Loucy (cell line): ENCODE measurements at regions not wholly inside any gene's neighbourhood (a gene's known extent, or its start where the extent isn't known, plus 50 kb on each side); places are given as distances from the start of the nearest gene placed in this dataset.

Experiments used
- H2AFZ ChIP-seq: fragments of 200-600 bp; sonication (generic); 2 replicates; pipeline ENCODE4 v1.6.0; 2016; ENCODE audit warnings: antibody characterized with exemption, mild to moderate bottlenecking, low read length, moderate library complexity
- H3F3A ChIP-seq: fragments of 200-600 bp; 2 replicates; pipeline ENCODE4 v1.6.0; 2016; ENCODE audit warnings: antibody characterized with exemption, low read depth, mild to moderate bottlenecking
- H3K27me3 ChIP-seq: fragments of 200-600 bp; sonication (generic); 2 replicates; pipeline ENCODE4 v1.6.1; 2014; ENCODE audit warnings: low read length, mild to moderate bottlenecking; ENCODE audit not compliant: insufficient read depth, poor library complexity, severe bottlenecking
- H3K36me3 ChIP-seq: fragments of 200-600 bp; sonication (generic); 2 replicates; pipeline ENCODE4 v1.6.1; 2016; ENCODE audit warnings: low read length; ENCODE audit not compliant: insufficient read depth
- H3K4me1 ChIP-seq: fragments of 200-600 bp; sonication (generic); 2 replicates; pipeline ENCODE4 v1.5.1; 2014; ENCODE audit warnings: low read length, mild to moderate bottlenecking; ENCODE audit not compliant: insufficient read depth, poor library complexity, severe bottlenecking
- H3K4me2 ChIP-seq: fragments of 200-600 bp; sonication (generic); 2 replicates; pipeline ENCODE4 v1.6.0; 2014; ENCODE audit warnings: antibody characterized with exemption, low read length, low read depth, mild to moderate bottlenecking; ENCODE audit not compliant: poor library complexity, severe bottlenecking
- H3K4me3 ChIP-seq: fragments of 200-600 bp; sonication (generic); 2 replicates; pipeline ENCODE4 v1.5.1; 2014; ENCODE audit warnings: low read length, mild to moderate bottlenecking, mixed read lengths; ENCODE audit not compliant: poor library complexity, severe bottlenecking
- H3K79me2 ChIP-seq: fragments of 200-600 bp; sonication (generic); 2 replicates; pipeline ENCODE4 v1.6.1; 2014; ENCODE audit warnings: low read length; ENCODE audit not compliant: insufficient read depth
- H3K9ac ChIP-seq: fragments of 200-600 bp; sonication (generic); 2 replicates; pipeline ENCODE4 v1.6.0; 2014; ENCODE audit warnings: mild to moderate bottlenecking, low read depth, low read length, moderate library complexity; ENCODE audit not compliant: poor library complexity, severe bottlenecking
- H3K9me2 ChIP-seq: fragments of 200-600 bp; sonication (generic); replicated peaks from 2 replicates; pipeline ENCODE4 v1.6.1; 2016; ENCODE audit warnings: low read depth, low read length, mixed read lengths
- H3K9me3 ChIP-seq: fragments of 200-600 bp; sonication (generic); 2 replicates; pipeline ENCODE4 v1.6.1; 2014; ENCODE audit warnings: mild to moderate bottlenecking, antibody characterized with exemption, low read length, low read depth; ENCODE audit not compliant: insufficient read depth
- H4K20me1 ChIP-seq: fragments of 200-600 bp; sonication (generic); 2 replicates; pipeline ENCODE4 v1.6.0; 2014; ENCODE audit warnings: antibody characterized with exemption, low read length, mild to moderate bottlenecking; ENCODE audit not compliant: insufficient read depth, poor library complexity, severe bottlenecking
- CTCF ChIP-seq: fragments of 200-600 bp; sonication (generic); conservative IDR thresholded peaks from 2 replicates; pipeline ENCODE4 v1.5.1; 2014; ENCODE audit warnings: mild to moderate bottlenecking, antibody characterized with exemption, low read length
- EZH2phosphoT487 ChIP-seq: fragments of 200-600 bp; IDR thresholded peaks from 2 replicates; pipeline ENCODE4 v1.6.1; 2018; ENCODE audit warnings: antibody characterized with exemption, mild to moderate bottlenecking, moderate library complexity, borderline replicate concordance

- Histone ChIP-seq H3K4me1 (peaks cover 15% of the 10 kb centered on the region), H3K9ac (no peak overlapping the region), H2AFZ (no peak overlapping the region), H3F3A (no peaks in the 10 kb centered on the region), H3K36me3 (no peaks in the 10 kb centered on the region), H3K79me2 (no peaks in the 10 kb centered on the region), H3K4me3 (no peak overlapping the region), H3K4me2 (no peak overlapping the region), H3K9me2 (no peaks in the 10 kb centered on the region), H3K27me3 (no peaks in the 10 kb centered on the region), H3K9me3 (no peaks in the 10 kb centered on the region), H4K20me1 (no peaks in the 10 kb centered on the region)
- TF ChIP-seq EZH2phosphoT487 (no peak), CTCF (no peak)
Measured at GRCh38 chr1:214224611-214225354, 56.2 kb upstream of the SMYD2 start.

- no peak for TF ChIP-seq EZH2phosphoT487
- TF ChIP-seq CTCF = no peak
- Histone ChIP-seq H3K9ac (no peak overlapping the region), H3K9me2 (no peaks in the 10 kb centered on the region), H3K4me1 (peaks cover 15% of the 10 kb centered on the region), H3K36me3 (no peaks in the 10 kb centered on the region), H3K27me3 (no peaks in the 10 kb centered on the region), H4K20me1 (no peaks in the 10 kb centered on the region), H3K4me3 (no peak overlapping the region), H3K9me3 (no peaks in the 10 kb centered on the region), H3K79me2 (no peaks in the 10 kb centered on the region), H3F3A (no peaks in the 10 kb centered on the region), H2AFZ (no peak overlapping the region; the same call in 1 of the 2 replicates), H3K4me2 (no peak overlapping the region)
Measured at GRCh38 chr1:214228976-214229375, 52.0 kb upstream of the SMYD2 start.

GRCh38 chr1:214229736-214230135 is 51.2 kb upstream of the SMYD2 start:
- no peaks in the 10 kb centered on the region for H3K9me2 ChIP-seq
- peaks cover 20% of the 10 kb centered on the region for H3K4me1 ChIP-seq
- no peak overlapping the region for H3K4me2 ChIP-seq
- H3F3A ChIP-seq = no peaks in the 10 kb centered on the region
- no peaks in the 10 kb centered on the region for H4K20me1 ChIP-seq
- no peaks in the 10 kb centered on the region for H3K27me3 ChIP-seq
- H3K9ac ChIP-seq = no peak overlapping the region
- no peaks in the 10 kb centered on the region for H3K79me2 ChIP-seq
- no peak overlapping the region for H2AFZ ChIP-seq
- no peaks in the 10 kb centered on the region for H3K36me3 ChIP-seq
- no peak for TF ChIP-seq EZH2phosphoT487
- TF ChIP-seq CTCF = no peak
- H3K9me3 ChIP-seq = no peaks in the 10 kb centered on the region
- H3K4me3 ChIP-seq = no peak overlapping the region
